Astrocyte (in vitro differentiated cells and primary cell): ENCODE measurements at regions not wholly inside any gene's neighbourhood (a gene's known extent, or its start where the extent isn't known, plus 50 kb on each side); places are given as distances from the start of the nearest gene placed in this dataset.

Source experiments
- DNase-seq: peaks from one replicate; pipeline ENCODE4 v3.0.0-alpha.2; 2010; ENCODE audit warnings: low read depth
- FAIRE-seq: peaks from 2 replicates; lab custom pipeline; 2011; peaks lifted over from hg19 to GRCh38; lab: Jason Lieb, UNC
- H2AFZ ChIP-seq: 2 replicates; pipeline ENCODE4 v1.6.0; 2012; ENCODE audit warnings: low read depth, low read length, inconsistent platforms
- H3K27ac ChIP-seq: 2 replicates; pipeline ENCODE4 v1.5.1; 2011; ENCODE audit warnings: low read depth, low read length, inconsistent platforms
- H3K27me3 ChIP-seq: 2 replicates; pipeline ENCODE4 v1.6.0; 2011; ENCODE audit warnings: low read length, inconsistent platforms; ENCODE audit not compliant: insufficient read depth
- H3K36me3 ChIP-seq: 2 replicates; pipeline ENCODE4 v1.5.1; 2011; ENCODE audit warnings: low read length, inconsistent platforms; ENCODE audit not compliant: insufficient read depth
- H3K4me1 ChIP-seq: 2 replicates; pipeline ENCODE4 v1.5.1; 2011; ENCODE audit warnings: low read length, inconsistent platforms; ENCODE audit not compliant: insufficient read depth
- H3K4me2 ChIP-seq: 2 replicates; pipeline ENCODE4 v1.6.0; 2012; ENCODE audit warnings: low read length, inconsistent platforms
- H3K4me3 ChIP-seq: 2 replicates; pipeline ENCODE4 v1.5.1; 2011; ENCODE audit warnings: low read depth, mild to moderate bottlenecking, low read length, inconsistent platforms; ENCODE audit not compliant: insufficient read depth
- H3K79me2 ChIP-seq: 2 replicates; pipeline ENCODE4 v1.6.0; 2012; ENCODE audit warnings: mild to moderate bottlenecking, low read length, inconsistent platforms; ENCODE audit not compliant: insufficient read depth
- H3K9ac ChIP-seq: 2 replicates; pipeline ENCODE4 v1.6.0; 2012; ENCODE audit warnings: mild to moderate bottlenecking, low read length, inconsistent platforms
- H3K9me3 ChIP-seq: 2 replicates; pipeline ENCODE4 v1.5.1; 2012; ENCODE audit warnings: low read depth, mild to moderate bottlenecking, low read length, inconsistent platforms; ENCODE audit not compliant: insufficient read depth
- H4K20me1 ChIP-seq: 2 replicates; pipeline ENCODE4 v1.6.0; 2012; ENCODE audit warnings: low read length, inconsistent platforms; ENCODE audit not compliant: insufficient read depth
- H3K27ac Mint-ChIP-seq: one replicate; pipeline ENCODE4 v1.8.0; 2021; ENCODE audit warnings: mild to moderate bottlenecking, mixed read lengths; ENCODE audit not compliant: unreplicated experiment
- H3K27me3 Mint-ChIP-seq: one replicate; pipeline ENCODE4 v1.8.0; 2021; ENCODE audit warnings: low read depth, mixed read lengths; ENCODE audit not compliant: unreplicated experiment
- H3K36me3 Mint-ChIP-seq: one replicate; pipeline ENCODE4 v1.8.0; 2021; ENCODE audit warnings: low read depth, mixed read lengths; ENCODE audit not compliant: unreplicated experiment
- H3K4me1 Mint-ChIP-seq: one replicate; pipeline ENCODE4 v1.8.0; 2021; ENCODE audit warnings: low read depth, mixed read lengths; ENCODE audit not compliant: unreplicated experiment
- H3K4me3 Mint-ChIP-seq: one replicate; pipeline ENCODE4 v1.8.0; 2021; ENCODE audit warnings: mild to moderate bottlenecking, moderate library complexity, mixed read lengths; ENCODE audit not compliant: unreplicated experiment
- H3K9me3 Mint-ChIP-seq: one replicate; pipeline ENCODE4 v1.8.0; 2021; ENCODE audit warnings: mild to moderate bottlenecking, mixed read lengths; ENCODE audit not compliant: unreplicated experiment
- CTCF ChIP-seq: IDR thresholded peaks from 2 replicates; pipeline ENCODE4 v1.5.1; 2011; ENCODE audit warnings: low read depth, mild to moderate bottlenecking, inconsistent platforms, low read length, moderate library complexity; ENCODE audit not compliant: insufficient read depth
- EZH2 ChIP-seq: IDR thresholded peaks from 2 replicates; pipeline ENCODE4 v1.6.1; 2012; ENCODE audit warnings: mild to moderate bottlenecking, low read length, inconsistent platforms; ENCODE audit not compliant: insufficient read depth

GRCh38 chr14:53652068-53652467, 304.6 kb downstream of the BMP4 start:
- peaks cover 3% of the 10 kb centered on the region for H3K4me1 Mint-ChIP-seq
- Histone ChIP-seq H3K79me2 (no peaks in the 10 kb centered on the region), H3K9ac (no peak overlapping the region), H2AFZ (no peak overlapping the region), H3K9me3 (no peaks in the 10 kb centered on the region), H3K27me3 (peaks cover under 1% of the 10 kb centered on the region), H3K4me1 (no peaks in the 10 kb centered on the region), H3K4me3 (no peak overlapping the region), H3K4me2 (no peak overlapping the region), H3K27ac (no peak overlapping the region), H4K20me1 (no peaks in the 10 kb centered on the region), H3K36me3 (no peaks in the 10 kb centered on the region)
- peaks cover 6% of the 10 kb centered on the region for H3K27me3 Mint-ChIP-seq
- no peak for FAIRE-seq
- H3K4me3 Mint-ChIP-seq = no peak overlapping the region
- peaks cover 2% of the 10 kb centered on the region for H3K9me3 Mint-ChIP-seq
- TF ChIP-seq EZH2 (no peak), CTCF (no peak)
- no peak overlapping the region for H3K27ac Mint-ChIP-seq
- H3K36me3 Mint-ChIP-seq = peaks cover 2% of the 10 kb centered on the region
- no peak for DNase-seq

GRCh38 chr14:53651096-53651740, 305.4 kb downstream of the BMP4 start:
- TF ChIP-seq EZH2 = no peak
- no peak for TF ChIP-seq CTCF
- peaks cover 6% of the 10 kb centered on the region for H3K27me3 Mint-ChIP-seq
- H3K36me3 Mint-ChIP-seq = no peaks in the 10 kb centered on the region
- Histone ChIP-seq H3K27ac (no peak overlapping the region), H3K9ac (no peak overlapping the region), H3K4me2 (no peak overlapping the region), H3K79me2 (no peaks in the 10 kb centered on the region), H3K4me3 (no peak overlapping the region), H3K36me3 (no peaks in the 10 kb centered on the region), H3K4me1 (no peaks in the 10 kb centered on the region), H3K9me3 (no peaks in the 10 kb centered on the region), H4K20me1 (no peaks in the 10 kb centered on the region), H3K27me3 (no peaks in the 10 kb centered on the region), H2AFZ (no peak overlapping the region)
- no peak for DNase-seq
- no peaks in the 10 kb centered on the region for H3K9me3 Mint-ChIP-seq
- H3K4me3 Mint-ChIP-seq = no peak overlapping the region
- H3K4me1 Mint-ChIP-seq = no peaks in the 10 kb centered on the region
- H3K27ac Mint-ChIP-seq = no peak overlapping the region
- no peak for FAIRE-seq

- no peaks in the 10 kb centered on the region for H3K9me3 ChIP-seq
- no peak overlapping the region for H3K4me3 Mint-ChIP-seq
- H4K20me1 ChIP-seq = no peaks in the 10 kb centered on the region
- no peaks in the 10 kb centered on the region for H3K36me3 ChIP-seq
- H2AFZ ChIP-seq = no peak overlapping the region
- no peak overlapping the region for H3K4me2 ChIP-seq
- TF ChIP-seq EZH2 (no peak), CTCF (no peak)
- H3K36me3 Mint-ChIP-seq = no peaks in the 10 kb centered on the region
- peaks cover 2% of the 10 kb centered on the region for H3K9me3 Mint-ChIP-seq
- no peaks in the 10 kb centered on the region for H3K27me3 ChIP-seq
- no peak for DNase-seq
- H3K4me1 Mint-ChIP-seq = no peaks in the 10 kb centered on the region
- no peak overlapping the region for H3K4me3 ChIP-seq
- H3K9ac ChIP-seq = no peak overlapping the region
- H3K27me3 Mint-ChIP-seq = peaks cover 3% of the 10 kb centered on the region
- FAIRE-seq = no peak
- H3K79me2 ChIP-seq = no peaks in the 10 kb centered on the region
- no peaks in the 10 kb centered on the region for H3K4me1 ChIP-seq
- no peak overlapping the region for H3K27ac ChIP-seq
- no peak overlapping the region for H3K27ac Mint-ChIP-seq
These were observed 309.7 kb downstream of the BMP4 start for GRCh38 chr14:53646925-53647324.
